Glutamatergic neuron (in vitro differentiated cells): ENCODE measurements at regions not wholly inside any gene's neighbourhood (a gene's known extent, or its start where the extent isn't known, plus 50 kb on each side); places are given as distances from the start of the nearest gene placed in this dataset.

Source experiments
- DNase-seq: peaks from one replicate; pipeline ENCODE4 v3.0.0; 2022
- H3K27ac Mint-ChIP-seq: one replicate; pipeline ENCODE4 v1.8.0; 2020; ENCODE audit warnings: mild to moderate bottlenecking, mixed read lengths, inconsistent platforms; ENCODE audit not compliant: unreplicated experiment
- H3K27me3 Mint-ChIP-seq: one replicate; pipeline ENCODE4 v1.8.0; 2020; ENCODE audit warnings: mild to moderate bottlenecking, moderate library complexity, mixed read lengths, inconsistent platforms; ENCODE audit not compliant: unreplicated experiment
- H3K36me3 Mint-ChIP-seq: one replicate; pipeline ENCODE4 v1.8.0; 2020; ENCODE audit warnings: mild to moderate bottlenecking, mixed read lengths, inconsistent platforms; ENCODE audit not compliant: unreplicated experiment
- H3K4me1 Mint-ChIP-seq: one replicate; pipeline ENCODE4 v1.8.0; 2020; ENCODE audit warnings: mild to moderate bottlenecking, low read depth, mixed read lengths, inconsistent platforms; ENCODE audit not compliant: unreplicated experiment
- H3K4me3 Mint-ChIP-seq: one replicate; pipeline ENCODE4 v1.8.0; 2020; ENCODE audit warnings: mild to moderate bottlenecking, mixed read lengths, inconsistent platforms; ENCODE audit not compliant: unreplicated experiment
- H3K9me3 Mint-ChIP-seq: one replicate; pipeline ENCODE4 v1.8.0; 2020; ENCODE audit warnings: mild to moderate bottlenecking, moderate library complexity, mixed read lengths, inconsistent platforms; ENCODE audit not compliant: unreplicated experiment
- CTCF ChIP-seq: fragments of 200-600 bp; sonication (generic); IDR thresholded peaks from one replicate; pipeline ENCODE4 v1.5.0; 2021; ENCODE audit not compliant: partially characterized antibody, unreplicated experiment

GRCh38 chr9:119003882-119004617, 365.2 kb downstream of the BRINP1 start:
- Mint-ChIP-seq H3K4me3 (no peak overlapping the region), H3K27me3 (no peaks in the 10 kb centered on the region), H3K4me1 (peaks cover 17% of the 10 kb centered on the region), H3K9me3 (no peaks in the 10 kb centered on the region), H3K36me3 (peaks cover 4% of the 10 kb centered on the region), H3K27ac (no peak overlapping the region)
- no peak for TF ChIP-seq CTCF
- no peak for DNase-seq

GRCh38 chr9:119004618-119004990, 364.6 kb downstream of the BRINP1 start:
- Mint-ChIP-seq H3K36me3 (peaks cover 4% of the 10 kb centered on the region), H3K27ac (no peak overlapping the region), H3K4me3 (no peak overlapping the region), H3K9me3 (no peaks in the 10 kb centered on the region), H3K4me1 (peaks cover 17% of the 10 kb centered on the region), H3K27me3 (no peaks in the 10 kb centered on the region)
- TF ChIP-seq CTCF: no peak
- no peak for DNase-seq

GRCh38 chr9:119005162-119005561, 364.1 kb downstream of the BRINP1 start:
- Mint-ChIP-seq H3K4me3 (no peak overlapping the region), H3K27ac (no peak overlapping the region), H3K36me3 (peaks cover 4% of the 10 kb centered on the region), H3K27me3 (no peaks in the 10 kb centered on the region), H3K4me1 (peaks cover 17% of the 10 kb centered on the region), H3K9me3 (no peaks in the 10 kb centered on the region)
- no peak for DNase-seq
- no peak for TF ChIP-seq CTCF

GRCh38 chr9:119009249-119009648, 360.0 kb downstream of the BRINP1 start:
- no peaks in the 10 kb centered on the region for H3K9me3 Mint-ChIP-seq
- H3K27ac Mint-ChIP-seq: no peak overlapping the region
- no peak overlapping the region for H3K4me3 Mint-ChIP-seq
- DNase-seq: no peak
- no peak for TF ChIP-seq CTCF
- peaks cover 19% of the 10 kb centered on the region for H3K4me1 Mint-ChIP-seq
- no peaks in the 10 kb centered on the region for H3K27me3 Mint-ChIP-seq
- peaks cover 4% of the 10 kb centered on the region for H3K36me3 Mint-ChIP-seq

GRCh38 chr9:119020284-119020683, 349.0 kb downstream of the BRINP1 start:
- DNase-seq: no peak
- H3K4me3 Mint-ChIP-seq: no peak overlapping the region
- H3K27ac Mint-ChIP-seq: no peak overlapping the region
- peaks cover 3% of the 10 kb centered on the region for H3K27me3 Mint-ChIP-seq
- H3K36me3 Mint-ChIP-seq: no peaks in the 10 kb centered on the region
- no peak for TF ChIP-seq CTCF
- peaks cover 8% of the 10 kb centered on the region for H3K4me1 Mint-ChIP-seq
- H3K9me3 Mint-ChIP-seq: no peaks in the 10 kb centered on the region
